ENCODE measurements at regions not wholly inside any gene's neighbourhood (a gene's known extent, or its start where the extent isn't known, plus 50 kb on each side); places are given as distances from the start of the nearest gene placed in this dataset.
A peak's percentile ranks its signal among the peaks of the same experiment; 100 is the strongest.

GRCh38 chr6:10307476-10307875 lies 107.4 kb downstream of the TFAP2A start:
- Histone ChIP-seq H3K4ac (ENCODE audit: low read depth, low read length) (no peak overlapping the region), H4K20me1 (ENCODE audit: control insufficient read depth, insufficient read depth, insufficient read length) (no peaks in the 10 kb centered on the region), H3K23me2 (ENCODE audit: insufficient read length, low read depth, low read length, poor library complexity, severe bottlenecking) (no peaks in the 10 kb centered on the region), H2BK15ac (ENCODE audit: low read depth, low read length) (no peak overlapping the region), H3K4me2 (ENCODE audit: insufficient read depth, insufficient read length, low read length) (no peak overlapping the region), H4K8ac (replicated peaks; ENCODE audit: insufficient read length, low read depth, low read length) (no peak overlapping the region), H3K9ac (ENCODE audit: extremely low read depth, insufficient read length, low read length) (no peak overlapping the region), H2BK5ac (ENCODE audit: insufficient read length, low read length) (no peak overlapping the region), H2BK120ac (ENCODE audit: low read depth, low read length, poor library complexity, severe bottlenecking) (no peak overlapping the region), H2BK20ac (ENCODE audit: low read depth, low read length, poor library complexity, severe bottlenecking) (no peak overlapping the region), H3K14ac (ENCODE audit: insufficient read depth, low read length) (no peak overlapping the region), H3K27ac (ENCODE audit: insufficient read length, low read depth, low read length) (no peak overlapping the region), H3T11ph (ENCODE audit: low read length) (no peak overlapping the region), H3K56ac (ENCODE audit: insufficient read length, low read depth, low read length) (no peak overlapping the region), H3K4me1 (ENCODE audit: insufficient read depth, low read length) (peaks cover 7% of the 10 kb centered on the region), H3K27me3 (ENCODE audit: insufficient read depth, low read length) (no peaks in the 10 kb centered on the region), H2AFZ (ENCODE audit: low read length) (no peak overlapping the region), H3K18ac (ENCODE audit: insufficient read length, low read depth, low read length) (no peak overlapping the region), H3K79me1 (ENCODE audit: insufficient read depth, low read depth, low read length, poor library complexity, severe bottlenecking) (no peaks in the 10 kb centered on the region), H4K5ac (ENCODE audit: insufficient read length, low read depth, low read length) (no peak overlapping the region), H4K91ac (ENCODE audit: insufficient read length, low read depth, low read length) (no peak overlapping the region), H2BK12ac (ENCODE audit: insufficient read length, low read depth, low read length) (no peak overlapping the region), H3K9me3 (ENCODE audit: control insufficient read depth, low read depth, low read length) (no peaks in the 10 kb centered on the region), H2AK5ac (ENCODE audit: insufficient read length, low read length) (no peak overlapping the region), H3K23ac (ENCODE audit: insufficient read length, low read depth, low read length) (no peak overlapping the region), H3K79me2 (ENCODE audit: insufficient read depth, low read length) (no peaks in the 10 kb centered on the region)
- no peak for TF ChIP-seq CTCF (conservative IDR thresholded peaks at IDR 0.05)
- H3K9me3 Mint-ChIP-seq, result no peaks in the 10 kb centered on the region
- H3K36me3 Mint-ChIP-seq (ENCODE audit: insufficient read depth in 1 of 3, low read depth in 3 of 3), result no peaks in the 10 kb centered on the region
- H3K4me3 Mint-ChIP-seq, result no peak overlapping the region; a peak in 1 of 5 replicates
- peak; percentile 74 for DNase-seq
- peak overlapping the region in 1 of 3 experiments; percentile 28; a peak in 2 of 7 replicates for H3K27ac Mint-ChIP-seq
- no CpG with 5 or more reads among the region's 3 CpGs for WGBS (ENCODE audit: extremely low coverage, insufficient read length, low lambda C conversion rate)
- H3K27me3 Mint-ChIP-seq (ENCODE audit: low read depth), result no peaks in the 10 kb centered on the region
- H3K4me1 Mint-ChIP-seq, result peaks cover 41 to 45% of the 10 kb centered on the region in 2 experiments

Data from H9 (cell line).